OCI-LY7 (cell line): ENCODE measurements at regions not wholly inside any gene's neighbourhood (a gene's known extent, or its start where the extent isn't known, plus 50 kb on each side); places are given as distances from the start of the nearest gene placed in this dataset.

Source experiments
- BruUV-seq: library from RNA; stranded (reverse); fragments of 400-500 nt; replicated peaks from 2 replicates; lab custom pipeline; 2021; lab: Mats Ljungman, UMichigan
- CTCF ChIA-PET: fragments of 300-600 bp; sonication (Branson Sonifier 250); formaldehyde crosslinking; loops from one replicate; lab custom pipeline; 2022; ENCODE audit warnings: antibody characterized with exemption; ENCODE audit not compliant: unreplicated experiment; lab: Charles Lee
- POLR2A ChIA-PET: fragments of 300-600 bp; sonication (Branson Sonifier 250); formaldehyde crosslinking; loops from one replicate; lab custom pipeline; 2022; ENCODE audit warnings: antibody characterized with exemption; lab: Charles Lee
- DNase-seq: peaks from one replicate; pipeline ENCODE4 v3.0.0-alpha.2; 2015; ENCODE audit warnings: low spot score
- H2AFZ ChIP-seq: fragments of 200-600 bp; sonication (generic), shearing (Covaris generic); 2 replicates; pipeline ENCODE4 v1.6.1; 2014; ENCODE audit warnings: mild to moderate bottlenecking, antibody characterized with exemption, low read length, moderate library complexity
- H3K27ac ChIP-seq: fragments of 200-600 bp; sonication (generic); 2 replicates; pipeline ENCODE4 v1.5.1; 2014; ENCODE audit warnings: mixed run types, low read depth, mild to moderate bottlenecking, moderate library complexity, low read length, inconsistent platforms; ENCODE audit not compliant: poor library complexity, severe bottlenecking
- H3K36me3 ChIP-seq: fragments of 200-600 bp; sonication (generic); 2 replicates; pipeline ENCODE4 v1.6.1; 2014; ENCODE audit warnings: mild to moderate bottlenecking, antibody characterized with exemption, low read length, moderate library complexity, mixed read lengths; ENCODE audit not compliant: insufficient read depth
- H3K4me1 ChIP-seq: fragments of 200-600 bp; sonication (generic); 2 replicates; pipeline ENCODE4 v1.5.1; 2014; ENCODE audit warnings: mild to moderate bottlenecking, low read length; ENCODE audit not compliant: insufficient read depth, poor library complexity, severe bottlenecking
- H3K4me2 ChIP-seq: fragments of 200-600 bp; sonication (generic); 2 replicates; pipeline ENCODE4 v1.6.1; 2014; ENCODE audit warnings: mild to moderate bottlenecking, low read length
- H3K4me3 ChIP-seq: fragments of 200-600 bp; sonication (generic); 2 replicates; pipeline ENCODE4 v1.5.1; 2014; ENCODE audit warnings: mild to moderate bottlenecking, low read depth, low read length; ENCODE audit not compliant: poor library complexity, severe bottlenecking
- H3K79me2 ChIP-seq: fragments of 200-600 bp; sonication (generic); 2 replicates; pipeline ENCODE4 v1.6.1; 2016; ENCODE audit warnings: low read depth, mild to moderate bottlenecking, low read length, moderate library complexity, mixed read lengths; ENCODE audit not compliant: insufficient read depth
- H3K9me2 ChIP-seq: fragments of 200-600 bp; sonication (generic); 2 replicates; pipeline ENCODE4 v1.6.1; 2016; ENCODE audit warnings: mild to moderate bottlenecking, low read length, mixed read lengths; ENCODE audit not compliant: insufficient read depth
- H3K9me3 ChIP-seq: fragments of 200-600 bp; sonication (generic); 2 replicates; pipeline ENCODE4 v1.6.1; 2014; ENCODE audit warnings: mild to moderate bottlenecking, mixed run types, low read length, mixed read lengths
- H4K20me1 ChIP-seq: fragments of 200-600 bp; sonication (generic); 2 replicates; pipeline ENCODE4 v1.6.1; 2014; ENCODE audit warnings: mild to moderate bottlenecking, antibody characterized with exemption, low read length, moderate library complexity, mixed read lengths; ENCODE audit not compliant: insufficient read depth
- CTCF ChIP-seq: fragments of 200-600 bp; sonication (generic); conservative IDR thresholded peaks from 2 replicates; pipeline ENCODE4 v1.5.1; 2014; ENCODE audit warnings: mild to moderate bottlenecking, antibody characterized with exemption, low read length, moderate library complexity, mixed read lengths
- EZH2phosphoT487 ChIP-seq: fragments of 200-600 bp; sonication (generic); IDR thresholded peaks from 2 replicates; pipeline ENCODE4 v1.6.1; 2018; ENCODE audit warnings: low read depth, borderline replicate concordance, mild to moderate bottlenecking, mixed run types, antibody characterized with exemption, low read length, moderate library complexity, mixed read lengths
- intact Hi-C: fragments of 100-400 bp; cut with micrococcal nuclease; formaldehyde crosslinking; loops from one replicate; pipeline ENCODE4 v1.10.0; 2022; ENCODE audit not compliant: unreplicated experiment

- TF ChIP-seq EZH2phosphoT487: no peak
- no peak for TF ChIP-seq CTCF
- Histone ChIP-seq H3K4me2 (no peak overlapping the region), H3K9me3 (no peaks in the 10 kb centered on the region), H3K4me1 (no peaks in the 10 kb centered on the region), H4K20me1 (no peaks in the 10 kb centered on the region), H3K9me2 (no peaks in the 10 kb centered on the region), H3K27ac (no peak overlapping the region), H3K79me2 (no peaks in the 10 kb centered on the region), H3K36me3 (no peaks in the 10 kb centered on the region), H3K4me3 (no peak overlapping the region), H2AFZ (no peak overlapping the region)
- intact Hi-C loops: loop anchor here (5.0 kb wide), 1 partner anchor 308 kb away; no protein-coding TSS in a partner anchor
- POLR2A ChIA-PET: no interaction called here
- no peak for DNase-seq
- BruUV-seq: no TSS peak
- CTCF ChIA-PET: no interaction called here
These were observed 211.2 kb downstream of the RBFOX3 start for GRCh38 chr17:79399610-79400144.

- intact Hi-C loops: no loop called here
- H3K36me3 ChIP-seq: no peaks in the 10 kb centered on the region
- no peak overlapping the region for H3K4me2 ChIP-seq
- DNase-seq: no peak
- H3K4me1 ChIP-seq: no peaks in the 10 kb centered on the region
- H3K4me3 ChIP-seq: no peak overlapping the region
- no peaks in the 10 kb centered on the region for H3K9me2 ChIP-seq
- H4K20me1 ChIP-seq: no peaks in the 10 kb centered on the region
- no peak overlapping the region for H3K27ac ChIP-seq
- H3K9me3 ChIP-seq: no peaks in the 10 kb centered on the region
- H3K79me2 ChIP-seq: no peaks in the 10 kb centered on the region
- ChIA-PET CTCF (no interaction called here), POLR2A (no interaction called here)
- no peak overlapping the region for H2AFZ ChIP-seq
- no TSS peak for BruUV-seq
- TF ChIP-seq CTCF: no peak
- no peak for TF ChIP-seq EZH2phosphoT487
These were observed 212.4 kb downstream of the RBFOX3 start for GRCh38 chr17:79398441-79398840.

GRCh38 chr17:79396696-79397095 lies 214.2 kb downstream of the RBFOX3 start:
- Histone ChIP-seq H2AFZ (no peak overlapping the region), H3K79me2 (no peaks in the 10 kb centered on the region), H3K36me3 (no peaks in the 10 kb centered on the region), H3K9me2 (no peaks in the 10 kb centered on the region), H3K4me1 (no peaks in the 10 kb centered on the region), H3K27ac (no peak overlapping the region), H3K4me2 (no peak overlapping the region), H3K9me3 (no peaks in the 10 kb centered on the region), H3K4me3 (no peak overlapping the region), H4K20me1 (no peaks in the 10 kb centered on the region)
- no TSS peak for BruUV-seq
- POLR2A ChIA-PET: interaction anchor here (0.8 kb wide), 1 partner anchor 189 kb away, joined by 3 read pairs; no protein-coding TSS in a partner anchor
- CTCF ChIA-PET: interaction anchor here (1.0 kb wide), 1 partner anchor 91 kb away, joined by 3 read pairs; no protein-coding TSS in a partner anchor
- no peak for DNase-seq
- intact Hi-C loops: no loop called here
- TF ChIP-seq CTCF (no peak), EZH2phosphoT487 (no peak)
